OCI-LY3 (cell line): ENCODE measurements at regions not wholly inside any gene's neighbourhood (a gene's known extent, or its start where the extent isn't known, plus 50 kb on each side); places are given as distances from the start of the nearest gene placed in this dataset.

Experiments
- CTCF ChIP-seq: fragments of 200-600, 300-600 bp; sonication (generic); IDR thresholded peaks from 2 replicates; pipeline ENCODE4 v1.5.1; 2014; ENCODE audit warnings: antibody characterized with exemption, low read length, low read depth
- EZH2phosphoT487 ChIP-seq: fragments of 200-600 bp; shearing (Covaris generic); IDR thresholded peaks from 2 replicates; pipeline ENCODE4 v1.6.1; 2018; ENCODE audit warnings: antibody characterized with exemption, mixed run types, low read depth

DNA sequence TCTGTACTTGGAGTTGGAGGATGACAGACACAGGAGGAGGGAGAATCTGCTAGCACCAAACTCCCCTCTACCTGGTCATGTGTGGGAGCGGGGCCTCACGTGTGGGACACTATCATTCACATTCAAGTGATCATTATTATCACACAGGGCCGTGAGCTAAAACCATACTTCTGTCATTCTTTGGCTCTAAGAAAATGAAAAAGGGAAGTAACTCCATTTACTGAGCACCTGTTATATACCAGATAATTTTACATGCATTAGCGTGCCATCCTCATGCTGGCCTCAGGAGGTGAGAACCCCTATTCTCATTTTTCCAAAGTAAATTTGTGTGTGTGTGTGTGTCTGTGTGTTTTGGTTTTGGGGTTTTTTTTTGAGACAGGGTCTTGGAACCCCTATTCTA, 150.1 kb downstream of the GLI2 start:
- TF ChIP-seq CTCF (no peak), EZH2phosphoT487 (no peak)
